Mesenchymal stem cell (in vitro differentiated cells and primary cell): ENCODE measurements at regions not wholly inside any gene's neighbourhood (a gene's known extent, or its start where the extent isn't known, plus 50 kb on each side); places are given as distances from the start of the nearest gene placed in this dataset.

ENCODE experiments used
- DNase-seq: peaks from one replicate; pipeline ENCODE4 v3.0.0-alpha.2; 2013
- H2AFZ ChIP-seq: one replicate; pipeline ENCODE4 v1.6.1; 2013; ENCODE audit warnings: low read depth, mild to moderate bottlenecking, control low read depth, inconsistent platforms, low read length, moderate library complexity
- H2AK5ac ChIP-seq: 2 replicates; pipeline ENCODE4 v1.6.1; 2013; ENCODE audit warnings: low read length, moderate library complexity, mild to moderate bottlenecking, inconsistent platforms; ENCODE audit not compliant: severe bottlenecking
- H2BK120ac ChIP-seq: one replicate; pipeline ENCODE4 v1.6.1; 2013; ENCODE audit warnings: low read depth, mild to moderate bottlenecking, inconsistent platforms, low read length, moderate library complexity
- H2BK12ac ChIP-seq, 2 experiments: one replicate each; pipeline ENCODE4 v1.6.1; 2013; ENCODE audit warnings: inconsistent platforms in 2 of 2, low read length in 2 of 2, mild to moderate bottlenecking in 2 of 2, moderate library complexity in 2 of 2, control low read depth in 1 of 2
- H2BK15ac ChIP-seq: one replicate; pipeline ENCODE4 v1.6.1; 2013; ENCODE audit warnings: mild to moderate bottlenecking, low read depth, inconsistent platforms; ENCODE audit not compliant: poor library complexity, severe bottlenecking
- H2BK5ac ChIP-seq: 2 replicates; pipeline ENCODE4 v1.6.1; 2013; ENCODE audit warnings: low read depth, mild to moderate bottlenecking, low read length, control low read depth, inconsistent platforms; ENCODE audit not compliant: poor library complexity, severe bottlenecking
- H3K14ac ChIP-seq, 2 experiments: one replicate each; pipeline ENCODE4 v1.6.1; 2013; ENCODE audit warnings: inconsistent platforms in 2 of 2, low read length in 2 of 2, control low read depth in 1 of 2, mild to moderate bottlenecking in 1 of 2, moderate library complexity in 1 of 2
- H3K18ac ChIP-seq, 2 experiments: one replicate each; pipeline ENCODE4 v1.6.1; 2013; ENCODE audit warnings: inconsistent platforms in 2 of 2, low read length in 2 of 2, control low read depth in 1 of 2, low read depth in 1 of 2, mild to moderate bottlenecking in 1 of 2
- H3K23ac ChIP-seq, 2 experiments: one replicate each; pipeline ENCODE4 v1.6.1; 2013; ENCODE audit warnings: inconsistent platforms in 2 of 2, low read length in 2 of 2, mild to moderate bottlenecking in 2 of 2, moderate library complexity in 2 of 2, control low read depth in 1 of 2
- H3K27ac ChIP-seq: 2 replicates; pipeline ENCODE4 v1.5.1; 2013; ENCODE audit warnings: mild to moderate bottlenecking, moderate library complexity, low read length, control low read depth, inconsistent platforms; ENCODE audit not compliant: poor library complexity, severe bottlenecking
- H3K27me3 ChIP-seq, 2 experiments: 2 replicates each; pipeline versions ENCODE4 v1.6.1 to v1.7.0; 2013; ENCODE audit warnings: low read length in 2 of 2, mild to moderate bottlenecking in 2 of 2, moderate library complexity in 2 of 2, control low read depth in 1 of 2, inconsistent platforms in 1 of 2; ENCODE audit not compliant: control insufficient read depth in 1 of 2, insufficient read depth in 1 of 2
- H3K36me3 ChIP-seq, 2 experiments: 2 replicates each; pipeline versions ENCODE4 v1.6.1 to v1.7.0; 2013; ENCODE audit warnings: low read length in 2 of 2, control low read depth in 1 of 2, inconsistent platforms in 1 of 2, low read depth in 1 of 2, mild to moderate bottlenecking in 1 of 2; ENCODE audit not compliant: insufficient read depth in 2 of 2, control insufficient read depth in 1 of 2
- H3K4ac ChIP-seq, 2 experiments: one replicate each; pipeline ENCODE4 v1.6.1; 2013; ENCODE audit warnings: inconsistent platforms in 2 of 2, low read length in 2 of 2, mild to moderate bottlenecking in 2 of 2, moderate library complexity in 2 of 2, control low read depth in 1 of 2, low read depth in 1 of 2
- H3K4me1 ChIP-seq: 2 replicates; pipeline ENCODE4 v1.6.1; 2013; ENCODE audit warnings: low read depth, low read length, control low read depth; ENCODE audit not compliant: control insufficient read depth, insufficient read depth
- H3K4me2 ChIP-seq: 2 replicates; pipeline ENCODE4 v1.6.1; 2013; ENCODE audit warnings: low read length, mild to moderate bottlenecking, inconsistent platforms; ENCODE audit not compliant: poor library complexity, severe bottlenecking
- H3K4me3 ChIP-seq, 2 experiments: 2 replicates each; pipeline versions ENCODE4 v1.5.1 to v1.7.0; 2013; ENCODE audit warnings: low read length in 2 of 2, mild to moderate bottlenecking in 2 of 2, control low read depth in 1 of 2, low read depth in 1 of 2; ENCODE audit not compliant: insufficient read depth in 1 of 2
- H3K79me1 ChIP-seq: replicated peaks from 2 replicates; pipeline ENCODE4 v1.6.1; 2013; ENCODE audit warnings: mild to moderate bottlenecking, control low read depth, low read length, inconsistent platforms; ENCODE audit not compliant: poor library complexity, severe bottlenecking
- H3K9ac ChIP-seq: 2 replicates; pipeline ENCODE4 v1.7.0; 2013; ENCODE audit warnings: mild to moderate bottlenecking, low read length, moderate library complexity
- H3K9me3 ChIP-seq: 2 replicates; pipeline ENCODE4 v1.7.0; 2013; ENCODE audit warnings: mild to moderate bottlenecking, low read length; ENCODE audit not compliant: control insufficient read depth
- H4K8ac ChIP-seq: one replicate; pipeline ENCODE4 v1.6.1; 2013; ENCODE audit warnings: inconsistent platforms, mild to moderate bottlenecking, low read length, moderate library complexity
- H4K91ac ChIP-seq: one replicate; pipeline ENCODE4 v1.6.1; 2013; ENCODE audit warnings: mild to moderate bottlenecking, low read length, inconsistent platforms
- WGBS: methylation state at CpG from one replicate; pipeline ENCODE4 v1.1.7; 2013; ENCODE audit warnings: mixed read lengths; 5-methylcytosine and 5-hydroxymethylcytosine counted together

DNA sequence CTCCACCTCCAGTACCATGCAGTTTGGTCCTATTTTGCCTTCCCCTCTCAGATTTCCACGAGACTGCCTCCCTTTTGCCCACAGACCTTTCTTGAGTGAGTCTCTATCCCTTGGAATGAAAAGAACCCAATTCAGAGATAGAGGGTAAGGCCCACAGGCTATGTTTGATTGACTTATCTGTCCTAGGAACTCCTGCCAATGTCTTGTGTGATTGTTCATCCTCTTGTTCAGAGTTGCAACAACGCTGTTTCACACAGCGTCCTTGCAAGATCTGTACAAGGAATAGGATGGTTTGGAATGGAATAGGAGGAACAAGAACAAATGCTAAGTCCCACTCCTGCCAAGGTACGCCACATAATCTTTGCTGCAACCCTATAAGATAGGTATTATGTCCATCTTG lies 142.2 kb upstream of the ABCA1 start:
- peak overlapping the region; percentile 85 to 95 for H3K18ac ChIP-seq
- no peak overlapping the region for H3K23ac ChIP-seq
- peak overlapping the region; percentile 6 for H2AK5ac ChIP-seq
- peak overlapping the region; percentile 1 for H4K8ac ChIP-seq
- H3K27me3 ChIP-seq, result no peaks in the 10 kb centered on the region
- peak overlapping the region; percentile 58 for H2BK5ac ChIP-seq
- H3K4ac ChIP-seq, result peak overlapping the region; percentile 29 to 47
- peak overlapping the region; percentile 34 to 46 for H2BK12ac ChIP-seq
- H3K4me2 ChIP-seq, result no peak overlapping the region
- no peaks in the 10 kb centered on the region for H3K36me3 ChIP-seq
- no peak for DNase-seq
- no peak overlapping the region for H3K4me3 ChIP-seq
- no peak overlapping the region for H2AFZ ChIP-seq
- H2BK120ac ChIP-seq, result peak overlapping the region; percentile 88
- H3K79me1 ChIP-seq, result no peaks in the 10 kb centered on the region
- peaks cover 7% of the 10 kb centered on the region for H3K9me3 ChIP-seq
- no peak overlapping the region for H3K9ac ChIP-seq
- H3K4me1 ChIP-seq, result peaks cover 16% of the 10 kb centered on the region
- peak overlapping the region; percentile 28 for H3K27ac ChIP-seq
- peak overlapping the region; percentile 66 for H4K91ac ChIP-seq
- 81% methylated on average over 3 of the region's 4 CpGs for WGBS
- H3K14ac ChIP-seq, result no peak overlapping the region
- H2BK15ac ChIP-seq, result no peak overlapping the region

DNA sequence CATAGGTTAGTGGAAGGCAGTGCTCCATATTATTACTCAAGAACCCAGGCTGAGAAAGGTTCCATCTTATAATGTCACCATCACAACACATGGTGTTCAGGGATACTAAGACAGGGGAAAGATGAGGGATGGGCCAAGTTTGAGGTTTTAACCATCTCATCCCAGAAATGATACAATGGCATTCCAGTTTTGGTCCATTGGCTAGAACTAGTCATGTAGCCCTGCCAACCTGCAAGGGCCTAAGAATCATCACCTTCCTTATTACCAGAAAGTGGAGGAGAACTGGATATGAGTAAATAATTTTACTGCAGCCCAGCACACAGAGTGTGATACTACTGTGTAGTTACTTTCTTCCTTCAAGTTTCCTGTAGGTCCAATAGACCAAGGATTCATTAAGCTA lies 144.5 kb upstream of the ABCA1 start:
- Histone ChIP-seq H3K4ac (no peak overlapping the region), H2BK15ac (no peak overlapping the region), H3K14ac (no peak overlapping the region), H3K4me2 (no peak overlapping the region), H2AFZ (no peak overlapping the region), H3K27ac (no peak overlapping the region), H2BK5ac (no peak overlapping the region), H2BK120ac (no peak overlapping the region), H3K79me1 (no peaks in the 10 kb centered on the region), H3K4me1 (peaks cover 9% of the 10 kb centered on the region), H4K91ac (no peak overlapping the region), H4K8ac (no peak overlapping the region), H3K9ac (no peak overlapping the region), H3K23ac (no peak overlapping the region), H3K36me3 (no peaks in the 10 kb centered on the region), H2BK12ac (peak overlapping the region in 1 of 2 experiments; percentile 49), H3K18ac (no peak overlapping the region), H3K9me3 (peaks cover 7% of the 10 kb centered on the region), H3K4me3 (no peak overlapping the region), H3K27me3 (no peaks in the 10 kb centered on the region), H2AK5ac (peak overlapping the region; percentile 93)
- no peak for DNase-seq

DNA sequence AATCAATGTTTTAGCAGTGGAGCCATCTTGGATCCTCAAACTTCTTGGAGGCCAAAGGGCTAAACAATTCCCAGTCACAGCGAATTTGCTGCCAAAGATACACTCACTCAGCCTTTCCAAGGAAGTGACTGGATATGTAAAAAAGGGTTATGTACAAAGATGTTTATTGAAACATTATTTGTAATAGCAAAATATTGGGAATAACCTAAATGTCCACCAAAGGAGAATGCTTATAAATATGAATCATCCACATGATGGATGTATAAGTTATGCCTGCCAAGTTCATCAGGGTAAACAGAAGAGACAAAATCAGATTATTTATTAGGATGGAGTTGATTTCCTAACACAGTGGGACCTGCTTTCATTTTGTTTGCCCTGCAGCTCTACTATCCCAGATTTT lies 145.2 kb upstream of the ABCA1 start:
- Histone ChIP-seq H3K79me1 (no peaks in the 10 kb centered on the region), H3K4ac (peak overlapping the region in 1 of 2 experiments; percentile 16), H4K91ac (no peak overlapping the region), H2BK12ac (no peak overlapping the region), H2BK5ac (no peak overlapping the region), H2BK15ac (no peak overlapping the region), H3K4me3 (no peak overlapping the region), H2AK5ac (no peak overlapping the region), H3K4me2 (no peak overlapping the region), H3K14ac (no peak overlapping the region), H2AFZ (no peak overlapping the region), H3K9ac (peak overlapping the region; percentile 25), H3K9me3 (peaks cover 2% of the 10 kb centered on the region), H2BK120ac (no peak overlapping the region), H3K27ac (no peak overlapping the region), H3K18ac (no peak overlapping the region), H3K23ac (no peak overlapping the region), H3K36me3 (no peaks in the 10 kb centered on the region), H4K8ac (no peak overlapping the region), H3K27me3 (no peaks in the 10 kb centered on the region), H3K4me1 (peaks cover 9% of the 10 kb centered on the region)
- DNase-seq, result no peak
- WGBS, result no CpG with 5 or more reads among the region's 1 CpG

DNA sequence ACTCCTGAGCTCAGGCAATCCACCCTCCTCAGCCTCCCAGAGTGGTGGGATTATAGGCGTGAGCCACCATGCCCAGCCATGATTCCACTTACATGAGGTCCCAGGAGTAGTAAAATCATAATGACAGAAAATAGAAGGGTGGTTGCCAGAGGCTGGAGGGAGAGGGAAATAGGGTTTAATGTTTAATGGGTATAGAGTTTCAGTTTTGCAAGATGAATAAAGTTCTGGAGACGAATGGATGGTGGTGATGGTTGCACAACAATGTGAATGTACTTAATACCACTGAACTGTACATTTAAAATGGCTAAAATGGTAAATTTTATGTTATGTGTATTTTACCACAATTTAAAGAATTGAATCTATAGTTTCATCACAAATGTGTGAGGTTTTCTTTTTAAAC lies 146.5 kb upstream of the ABCA1 start:
- Histone ChIP-seq H3K9ac (no peak overlapping the region), H2BK5ac (no peak overlapping the region), H3K4me2 (no peak overlapping the region), H2BK12ac (no peak overlapping the region), H2AFZ (no peak overlapping the region), H3K23ac (no peak overlapping the region), H3K4me3 (no peak overlapping the region), H2BK120ac (no peak overlapping the region), H4K8ac (no peak overlapping the region), H3K18ac (no peak overlapping the region), H3K14ac (no peak overlapping the region), H3K9me3 (no peaks in the 10 kb centered on the region), H3K27me3 (no peaks in the 10 kb centered on the region), H4K91ac (no peak overlapping the region), H3K79me1 (no peaks in the 10 kb centered on the region), H3K27ac (no peak overlapping the region), H2BK15ac (no peak overlapping the region), H2AK5ac (no peak overlapping the region), H3K4me1 (peaks cover 8% of the 10 kb centered on the region), H3K4ac (no peak overlapping the region), H3K36me3 (no peaks in the 10 kb centered on the region)
- WGBS, result 100% methylated on average over 1 of the region's 2 CpGs
- DNase-seq, result no peak
